ENCODE measurements at regions not wholly inside any gene's neighbourhood (a gene's known extent, or its start where the extent isn't known, plus 50 kb on each side); places are given as distances from the start of the nearest gene placed in this dataset.
"Not testable (repeated sequence)": the region's sequence is repeated elsewhere in the genome, so short reads cannot be mapped to it uniquely, and the experiment has no call there.

DNA sequence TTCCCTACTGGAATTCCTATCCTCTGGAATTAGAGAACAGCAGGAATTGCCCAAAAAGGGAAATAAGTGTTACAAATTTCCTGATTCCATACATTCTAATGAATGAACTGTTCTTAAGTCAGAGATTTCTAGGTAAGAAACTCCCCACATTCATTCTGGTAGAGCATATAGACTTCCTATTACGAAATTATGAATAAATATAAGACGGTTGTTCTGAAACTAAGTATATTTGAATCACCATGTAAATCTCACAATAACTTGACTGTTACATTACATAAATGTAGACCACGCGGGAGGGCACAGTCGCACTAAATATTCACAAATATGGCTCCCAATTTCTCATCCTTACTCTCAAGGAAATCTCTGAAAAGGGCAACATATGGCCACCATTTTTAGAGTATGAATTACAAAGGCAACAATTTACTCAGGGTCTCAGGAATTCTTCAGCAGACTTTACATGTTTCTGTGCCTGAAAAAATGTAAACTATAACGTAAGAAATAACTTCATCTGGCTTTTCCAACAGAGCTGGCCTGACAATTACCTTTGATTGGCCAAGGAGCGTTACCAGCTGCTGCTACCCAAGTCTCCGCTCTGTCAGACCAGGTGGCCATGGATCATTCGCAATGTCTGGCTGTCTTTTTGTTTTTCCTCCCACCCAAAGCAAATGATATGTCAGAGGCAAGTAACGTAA, 115.8 kb downstream of the MPP7 start:
- DNase-seq: no peak

DNA sequence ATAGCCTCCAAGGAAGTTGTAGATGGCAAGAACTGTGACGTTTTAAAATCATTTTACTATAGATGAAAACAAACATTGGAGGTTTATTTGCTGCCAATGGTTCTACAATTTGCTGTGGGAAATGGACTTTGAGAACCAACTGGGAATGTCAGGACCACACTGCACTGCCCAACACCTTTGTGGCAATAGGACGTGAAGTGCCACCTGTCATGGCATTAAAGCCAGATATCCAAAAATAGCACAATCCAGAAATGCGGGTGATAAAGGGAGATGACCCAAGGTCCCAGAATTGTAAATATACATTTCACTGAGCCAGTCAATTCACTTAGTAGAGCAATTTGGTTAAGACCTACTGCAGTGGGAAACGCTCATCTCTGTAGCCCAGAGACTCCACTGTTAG, 116.4 kb downstream of the MPP7 start:
- no peak for DNase-seq

DNA sequence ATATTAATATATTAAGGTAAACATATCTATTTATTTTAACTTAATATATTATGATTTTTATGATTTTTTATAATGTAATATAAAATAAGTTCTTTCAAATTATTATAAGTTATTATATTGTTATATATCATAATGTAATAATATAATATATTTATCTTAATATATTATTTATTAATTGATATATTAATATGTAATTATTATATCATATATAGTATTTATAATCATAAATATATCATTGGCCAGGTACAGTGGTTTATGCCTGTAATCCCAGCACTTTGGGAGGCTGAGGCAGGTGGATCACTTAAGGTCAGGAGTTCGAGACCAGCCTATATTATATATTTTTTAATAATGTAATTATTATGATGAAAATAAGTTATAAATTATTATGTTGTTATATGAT, 118.1 kb downstream of the MPP7 start:
- DNase-seq: no peak

DNA sequence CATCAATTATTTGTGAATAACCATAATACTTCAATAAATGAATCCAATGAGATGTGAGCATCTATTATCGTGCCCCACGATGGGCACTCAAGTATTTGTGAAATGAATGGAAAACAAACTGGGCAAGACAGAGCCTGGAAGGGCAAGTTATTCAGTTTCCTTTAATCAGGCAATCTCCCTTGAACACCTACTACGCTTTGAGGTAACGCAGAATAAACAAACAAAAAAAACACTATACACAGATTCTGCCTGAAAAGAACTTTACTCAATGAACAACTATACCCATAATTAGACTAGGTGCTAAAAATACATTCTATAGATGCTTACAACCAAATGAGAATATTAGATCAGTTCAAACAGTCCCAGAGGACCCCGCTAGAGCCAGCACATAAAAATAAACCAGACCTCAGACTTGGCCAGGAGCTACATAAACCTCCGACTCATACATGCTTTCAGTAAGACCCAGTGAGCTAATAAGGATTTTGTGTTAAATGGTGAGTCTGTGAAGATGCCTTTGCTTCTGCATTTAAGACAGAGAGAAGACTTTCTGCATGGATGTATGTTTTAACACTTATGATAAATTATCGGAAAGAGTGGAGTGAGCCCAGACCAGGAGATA, 121.3 kb downstream of the MPP7 start:
- DNase-seq: no peak

DNA sequence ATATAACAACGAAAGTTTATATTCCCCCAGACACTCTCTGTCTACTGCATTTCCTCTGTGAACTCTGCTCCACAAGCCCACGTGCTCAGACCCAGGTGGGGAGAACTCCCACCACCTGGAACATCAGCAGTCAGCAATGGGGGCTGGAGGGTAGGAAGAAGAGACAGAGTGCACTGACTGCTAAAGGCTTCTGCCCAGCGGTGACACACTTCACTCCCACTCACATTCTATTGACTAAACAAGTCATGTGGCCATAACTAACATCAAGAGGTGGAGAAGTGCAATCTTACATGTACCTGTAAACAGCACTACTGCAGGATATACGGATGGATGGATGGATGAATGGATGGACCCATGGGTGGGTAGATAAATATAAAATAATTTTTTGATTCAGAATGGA, 122.2 kb downstream of the MPP7 start:
- no peak for DNase-seq

DNA sequence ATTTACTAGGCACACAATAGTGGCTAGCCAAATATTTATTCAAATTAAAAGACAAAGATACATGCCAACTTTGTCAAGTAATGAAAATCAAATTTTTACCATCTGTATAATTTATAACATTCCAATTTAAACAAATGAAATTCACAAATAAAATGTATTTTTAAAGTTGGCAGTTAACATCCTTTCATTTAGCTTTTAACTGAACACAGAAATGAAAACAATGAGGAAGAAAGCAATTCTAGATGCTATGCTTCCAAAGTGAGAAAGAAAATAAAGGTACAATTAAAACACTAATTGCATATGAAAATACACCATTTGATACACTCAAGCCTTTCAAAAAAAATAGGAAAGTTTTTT, 123.1 kb downstream of the MPP7 start:
- no peak for DNase-seq

DNA sequence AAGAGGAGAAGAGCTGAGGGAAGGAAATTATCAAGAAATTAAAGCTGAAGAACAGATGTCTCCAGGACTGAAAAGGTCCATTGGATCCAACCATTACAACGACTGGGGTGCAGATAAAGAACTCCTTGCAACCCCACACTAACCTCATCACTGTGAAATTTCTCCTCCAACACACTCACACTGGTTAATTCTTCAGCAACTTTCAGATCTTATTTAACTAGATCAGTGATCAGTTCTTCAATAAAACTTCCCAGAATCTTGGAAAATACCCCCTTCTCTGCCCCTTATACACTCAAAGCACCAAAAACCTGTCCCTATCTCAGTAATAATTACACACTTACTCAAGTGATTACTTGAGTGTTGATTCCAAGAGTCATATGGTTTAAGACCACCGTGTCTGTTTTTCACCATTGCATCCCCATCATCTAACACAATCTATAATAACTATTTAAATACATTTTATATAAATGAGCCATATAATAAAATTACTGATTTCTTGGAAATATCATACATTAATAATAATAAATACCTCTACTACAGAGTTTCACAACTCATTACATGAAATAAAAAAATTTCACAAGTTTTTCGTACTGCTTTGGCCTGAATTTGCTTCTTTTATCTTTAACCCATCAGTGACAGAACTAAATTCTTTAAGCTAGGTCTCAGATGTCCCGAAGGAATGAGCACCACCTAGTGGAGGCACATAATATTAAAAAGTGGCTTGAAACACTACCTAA, 123.7 kb downstream of the MPP7 start:
- DNase-seq: no peak

DNA sequence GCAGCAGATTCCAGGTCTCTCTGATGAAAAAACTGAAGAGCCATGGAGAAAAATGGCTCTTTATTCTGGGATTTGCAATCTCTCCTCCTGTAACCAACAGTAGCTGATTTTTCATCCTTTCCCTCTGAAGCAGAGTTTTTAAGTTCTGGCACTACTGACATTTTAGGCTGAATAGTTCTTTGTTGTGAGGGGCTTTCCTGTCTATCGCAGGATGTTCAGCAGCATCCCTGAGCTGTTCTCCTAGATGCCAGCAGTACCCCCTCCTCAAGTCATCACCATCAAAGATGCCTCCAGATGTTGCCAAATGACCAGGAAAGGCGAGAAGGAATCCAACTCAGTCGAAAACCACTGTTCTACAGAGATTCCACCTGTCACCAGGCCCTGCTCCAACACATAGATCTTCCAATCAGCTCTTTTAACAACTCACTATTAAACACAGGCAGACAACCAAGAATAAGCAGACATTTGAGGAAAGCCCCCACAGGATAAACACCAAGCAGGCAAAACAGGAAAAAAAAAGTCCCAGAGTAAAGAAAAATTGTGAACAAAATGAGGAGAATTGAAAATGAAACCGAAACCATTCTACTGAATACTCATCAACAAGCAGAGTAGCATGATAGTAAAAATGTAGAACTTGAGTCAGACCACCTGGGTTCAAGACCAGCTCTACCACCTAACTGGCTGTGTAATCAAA, 124.8 kb downstream of the MPP7 start:
- no peak for DNase-seq

DNA sequence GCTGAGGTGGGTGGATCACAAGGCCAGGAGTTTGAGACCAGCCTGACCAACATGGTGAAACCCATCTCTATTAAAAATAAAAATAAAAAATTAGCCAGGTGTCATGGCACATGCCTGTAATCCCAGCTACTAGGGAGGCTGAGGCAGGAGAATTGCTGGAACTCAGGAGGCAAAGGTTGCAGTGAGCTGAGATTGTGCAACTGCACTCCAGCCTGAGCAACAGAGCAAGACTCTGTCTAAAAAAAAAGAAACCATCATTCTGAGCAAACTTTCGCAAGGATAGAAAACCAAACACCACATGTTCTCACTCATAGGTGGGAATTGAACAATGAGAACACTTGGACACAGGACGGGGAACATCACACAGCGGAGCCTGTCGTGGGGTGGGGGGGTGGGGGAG, 126.4 kb downstream of the MPP7 start:
- DNase-seq: not testable (repeated sequence)

DNA sequence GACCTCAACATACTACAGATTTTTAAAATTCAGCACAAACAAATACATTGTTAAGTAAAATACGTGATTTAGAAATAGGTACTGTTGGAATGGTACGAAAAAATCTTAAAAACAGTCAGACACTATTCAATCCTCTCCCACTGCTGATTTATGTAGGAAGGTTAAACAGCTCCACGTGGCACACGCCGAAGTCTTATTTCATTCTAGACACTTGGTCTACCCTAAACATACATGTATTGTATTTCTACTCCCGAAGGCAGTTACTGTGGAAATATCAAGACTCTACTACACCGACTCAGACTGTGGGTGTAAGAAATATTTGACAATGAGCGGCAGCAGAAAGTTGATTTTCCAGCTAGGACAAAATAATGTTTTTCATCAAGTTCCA, 130.6 kb downstream of the MPP7 start:
- no peak for DNase-seq

DNA sequence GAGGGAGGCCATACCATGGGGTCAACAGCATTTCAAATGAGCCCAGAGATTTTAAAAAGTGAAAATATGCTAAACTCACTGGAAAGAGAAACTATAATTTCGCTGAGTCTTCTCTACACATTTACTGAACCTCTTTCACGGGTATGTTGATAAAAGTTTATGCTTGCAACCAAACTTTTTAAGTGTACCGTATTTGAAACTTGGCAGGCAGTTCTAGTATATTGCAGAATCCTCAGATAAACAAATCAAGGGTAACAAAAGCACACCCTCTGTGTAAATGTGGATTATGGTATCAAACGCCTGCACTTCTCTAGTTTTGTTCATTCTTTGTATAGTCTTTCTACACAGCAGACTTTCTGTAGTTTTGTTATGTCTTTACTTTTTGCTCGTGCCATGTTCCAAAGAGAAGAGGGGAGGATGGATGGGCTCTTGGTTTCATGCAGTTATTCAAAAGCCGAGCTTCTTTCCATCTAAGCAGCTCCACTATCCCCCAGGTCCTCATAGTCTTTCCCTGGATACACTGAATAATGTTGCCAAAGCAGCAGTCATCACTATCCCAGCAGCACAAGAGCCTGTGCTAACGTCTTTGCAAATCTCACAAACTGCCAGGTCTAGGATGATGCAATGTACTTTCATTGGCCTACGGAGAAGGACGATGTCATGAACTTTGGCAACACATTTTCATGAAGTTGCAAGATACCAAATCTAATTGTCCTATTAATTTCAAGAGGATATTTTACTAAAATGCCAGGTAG, 131.2 kb downstream of the MPP7 start:
- DNase-seq: no peak

DNA sequence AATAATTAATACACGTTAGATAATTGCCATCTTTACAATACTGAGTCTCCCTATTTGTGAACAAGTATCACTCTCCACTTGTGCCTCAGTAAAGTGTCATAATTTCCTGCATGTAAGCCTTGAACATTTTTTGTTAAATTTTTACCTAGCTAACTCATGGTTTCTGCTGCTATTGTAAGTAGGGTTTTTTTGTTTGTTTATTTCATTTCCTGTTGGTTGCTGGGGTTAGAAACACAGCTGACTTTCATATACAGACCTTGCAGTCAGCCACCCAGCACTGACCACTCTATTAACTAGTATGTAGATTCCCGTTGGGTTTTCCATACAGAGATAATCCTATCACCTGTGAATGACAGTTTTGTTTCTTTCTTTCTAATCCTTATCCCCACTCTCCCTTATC, 133.3 kb downstream of the MPP7 start:
- DNase-seq: no peak

DNA sequence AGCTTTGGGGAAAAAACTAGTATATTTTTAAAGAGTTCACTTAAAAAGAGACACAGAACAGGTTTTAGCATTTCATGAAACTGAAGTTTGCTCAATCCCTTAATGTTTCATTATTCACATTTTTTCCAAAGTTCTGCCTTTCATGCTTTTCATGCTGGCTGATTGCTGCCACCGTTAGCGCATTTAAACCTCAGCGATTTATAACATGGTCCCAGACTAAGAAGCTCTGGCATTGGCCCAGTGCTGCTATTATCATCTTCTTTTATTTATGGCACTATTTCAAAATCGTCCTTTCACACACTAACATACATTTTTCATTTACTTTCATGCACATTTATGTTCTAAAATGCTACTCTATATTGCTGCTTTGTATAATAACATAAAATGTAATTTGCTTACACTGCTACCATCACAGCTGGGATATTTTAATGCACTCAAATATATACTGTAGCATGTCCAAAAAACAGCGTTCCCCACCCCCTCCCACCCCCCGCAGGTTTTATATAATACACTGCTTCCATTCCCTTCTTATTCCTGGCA, 141.9 kb downstream of the MPP7 start:
- DNase-seq: no peak

DNA sequence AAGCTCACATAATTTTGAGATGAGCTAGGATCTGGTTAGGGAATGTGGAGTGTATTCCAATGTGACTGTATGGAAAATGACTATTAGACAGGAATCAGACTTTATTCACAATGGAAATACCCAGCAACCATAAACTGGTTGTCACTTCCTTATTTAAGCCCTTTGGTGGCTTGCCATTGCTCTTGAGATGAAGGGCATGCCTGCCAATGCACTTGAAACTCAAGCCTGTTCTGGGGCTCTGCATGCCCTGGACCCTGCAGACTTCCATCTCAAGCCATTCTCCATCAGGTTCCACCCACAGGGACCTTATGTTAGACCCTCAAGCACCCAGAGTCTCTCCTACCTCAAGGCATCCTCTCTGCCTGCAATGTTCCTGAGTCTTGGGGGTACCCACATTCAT, 145.5 kb downstream of the MPP7 start:
- DNase-seq: no peak

DNA sequence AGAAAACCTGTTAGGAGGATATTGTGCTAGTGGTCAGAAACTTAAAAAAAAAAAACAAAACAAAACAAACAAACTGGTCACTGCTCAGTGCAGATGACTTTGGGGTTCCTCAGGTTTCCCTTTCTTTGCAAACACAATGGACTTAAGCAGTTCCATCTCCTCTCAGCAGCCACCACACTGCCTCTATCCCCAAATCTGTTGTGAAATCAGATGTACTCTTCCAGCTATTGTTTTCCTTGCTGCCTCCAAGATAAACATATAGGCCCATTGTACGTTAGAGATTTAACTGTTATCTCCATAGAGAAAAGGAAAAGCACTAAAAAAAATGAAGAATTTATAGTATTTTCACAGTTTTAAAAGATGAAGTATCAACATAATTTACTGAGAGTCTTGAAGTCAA, 147.1 kb downstream of the MPP7 start:
- DNase-seq: no peak

DNA sequence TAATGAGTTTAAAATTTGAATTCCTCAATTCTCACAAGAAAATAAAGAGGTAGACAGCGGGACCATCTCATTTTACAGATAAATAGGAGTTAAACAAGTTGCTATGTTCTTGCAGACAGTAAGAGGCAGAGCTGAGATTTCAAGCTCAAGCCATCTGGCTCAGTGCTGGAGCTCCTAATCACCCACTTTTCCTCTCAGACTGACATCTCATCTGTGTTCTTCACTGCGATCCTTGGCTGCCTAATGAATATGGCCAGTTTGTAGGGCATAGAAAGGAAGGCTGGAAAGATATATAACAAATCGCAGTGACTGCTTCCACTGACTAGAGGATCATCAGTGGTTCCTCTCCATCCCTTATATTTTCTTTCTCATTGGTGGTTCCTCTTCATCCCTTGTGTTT, 151.2 kb downstream of the MPP7 start:
- DNase-seq: no peak

DNA sequence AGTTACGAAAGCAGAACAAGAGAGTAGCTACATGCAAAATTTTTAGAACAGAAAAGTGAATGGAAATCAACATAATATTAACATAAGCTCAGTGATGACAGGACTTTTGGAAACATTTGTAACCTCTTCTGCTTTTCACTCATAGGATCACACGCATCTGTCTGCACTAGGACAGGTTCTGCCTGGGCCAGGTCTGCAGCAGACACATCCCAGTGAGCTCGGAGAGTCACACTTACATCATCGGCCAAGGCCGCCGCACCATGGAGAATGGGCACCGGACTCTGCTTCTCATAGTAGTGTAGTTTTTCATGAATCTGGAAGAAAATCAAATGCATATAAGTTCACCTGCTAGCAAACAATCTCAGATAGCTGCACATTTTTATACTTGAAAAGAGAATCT, 150.9 kb upstream of the ODAD2 start:
- no peak for DNase-seq

DNA sequence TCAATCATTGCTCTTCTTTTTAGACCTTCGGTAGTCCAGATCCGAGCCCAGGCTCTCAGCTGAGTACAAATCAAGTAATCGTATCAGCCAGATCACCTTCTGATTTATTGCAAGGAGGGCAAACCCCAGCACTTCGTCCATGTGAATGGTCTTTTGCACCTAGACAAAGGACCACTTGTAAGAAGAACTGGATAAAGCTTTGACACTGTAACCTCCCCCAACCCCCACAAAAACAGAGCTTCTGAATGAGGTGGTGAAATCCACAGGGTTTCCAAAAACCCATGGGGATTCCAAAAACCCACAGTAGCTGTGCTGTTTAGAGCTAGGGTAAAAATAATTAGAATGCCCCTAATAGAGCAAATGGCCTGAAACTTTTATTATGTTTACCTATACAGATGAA, 148.8 kb upstream of the ODAD2 start:
- DNase-seq: no peak

DNA sequence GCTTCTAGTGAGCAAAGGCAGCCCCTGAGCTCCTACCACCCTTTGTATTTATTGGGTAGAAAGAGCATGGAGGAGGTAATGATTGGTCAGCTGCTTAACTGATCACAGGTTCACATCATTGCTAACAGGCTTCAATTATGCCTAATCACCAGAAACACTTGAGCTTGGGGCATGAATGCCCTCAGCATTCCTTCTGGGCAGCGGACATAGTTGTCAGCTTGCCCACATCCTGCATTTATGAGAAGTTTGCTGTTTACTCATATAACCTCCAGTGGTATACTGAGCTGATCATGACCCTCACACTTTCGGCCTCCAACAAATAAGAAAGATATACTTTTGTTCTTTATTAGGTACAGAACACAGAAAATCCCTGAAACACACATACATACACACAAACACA, 140.3 kb upstream of the ODAD2 start:
- DNase-seq: no peak

DNA sequence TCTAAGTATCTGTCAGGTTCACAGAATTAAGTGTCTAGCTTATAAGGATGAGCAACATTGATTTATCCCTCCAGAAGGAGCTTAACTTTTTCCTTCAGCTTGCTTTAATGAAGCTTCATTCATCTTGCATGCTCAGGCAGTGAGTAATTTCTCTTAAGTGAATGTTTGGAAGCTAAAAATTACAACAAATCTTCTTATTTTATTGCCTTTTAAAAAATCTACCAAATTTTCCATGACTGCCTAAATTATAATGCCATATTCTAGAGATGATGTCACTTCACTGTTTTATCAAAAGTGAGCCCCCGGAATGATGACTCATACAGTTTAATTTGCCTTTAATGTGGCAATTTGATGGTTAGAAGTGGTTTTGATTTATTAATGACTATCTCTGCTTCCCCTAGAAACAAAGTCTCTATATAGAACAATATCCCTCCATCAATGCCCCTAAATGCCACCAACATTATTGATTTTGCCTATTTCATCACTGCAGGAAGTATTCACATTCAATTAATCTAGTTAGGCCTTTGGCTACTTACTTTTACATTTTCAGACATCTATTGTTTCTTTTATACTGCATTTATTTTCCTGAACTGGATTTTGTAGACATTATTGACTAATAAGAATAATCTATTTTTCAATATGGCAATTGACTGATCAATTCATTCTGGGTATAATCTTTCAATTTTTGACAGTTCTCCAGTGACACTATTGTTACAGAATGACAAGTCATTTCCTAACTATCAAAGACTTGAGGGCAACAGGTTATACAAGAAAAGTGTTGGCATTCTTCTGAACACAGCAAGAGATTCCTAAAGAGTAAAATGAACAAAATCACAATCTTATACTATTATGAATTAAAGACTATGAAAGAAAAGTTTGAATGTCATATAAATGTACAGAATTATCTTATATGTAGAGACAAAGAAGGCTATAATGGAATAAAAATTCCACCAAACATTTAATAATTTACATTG, 139.3 kb upstream of the ODAD2 start:
- DNase-seq: no peak

DNA sequence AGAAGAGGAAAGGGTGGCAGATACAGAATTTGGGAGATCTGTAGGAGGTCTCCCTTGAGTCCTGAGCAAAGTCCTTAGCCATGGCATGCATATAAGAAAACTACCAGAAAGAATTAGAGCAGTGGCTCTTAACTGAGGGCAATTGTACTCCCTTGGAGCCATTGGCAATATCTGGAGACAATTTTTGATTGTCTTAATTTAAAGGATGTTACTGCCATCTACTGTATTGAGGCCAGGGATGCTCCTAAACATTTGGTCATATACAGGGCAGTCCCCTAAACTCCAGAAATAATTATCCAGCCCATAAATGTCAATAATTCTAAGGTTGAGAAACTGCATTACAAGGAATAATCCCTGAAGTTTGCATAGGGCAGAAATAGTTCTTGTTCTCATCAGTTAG, 136.4 kb upstream of the ODAD2 start:
- DNase-seq: no peak

DNA sequence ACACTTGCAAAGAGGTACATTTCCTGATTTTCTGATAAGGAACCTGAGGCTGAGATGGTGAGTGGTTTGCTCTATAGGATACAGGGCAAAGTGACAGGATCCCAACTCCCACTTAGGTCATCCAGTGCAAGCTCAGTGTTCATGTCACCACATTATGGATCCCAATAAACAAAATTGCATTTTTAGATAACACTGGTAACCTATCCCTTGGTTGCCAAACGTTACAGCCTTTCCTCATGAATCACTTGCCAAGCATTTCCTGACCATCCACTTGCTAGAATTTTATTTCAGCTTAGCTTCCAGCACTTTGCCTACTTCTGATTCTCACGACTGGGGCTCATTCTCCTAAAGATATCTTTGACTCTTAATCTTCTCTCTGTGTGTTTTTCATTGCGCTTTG, 131.4 kb upstream of the ODAD2 start:
- DNase-seq: no peak
